SH-SY5Y (cell line): ENCODE measurements at regions not wholly inside any gene's neighbourhood (a gene's known extent, or its start where the extent isn't known, plus 50 kb on each side); places are given as distances from the start of the nearest gene placed in this dataset.

Experiments used
- GATA2 ChIP-seq: IDR thresholded peaks from 2 replicates; pipeline ENCODE4 v1.6.1; 2011; ENCODE audit warnings: mild to moderate bottlenecking, low read depth, low read length
- GATA3 ChIP-seq: IDR thresholded peaks from 2 replicates; pipeline ENCODE4 v1.6.1; 2011; ENCODE audit warnings: low read depth, mild to moderate bottlenecking, low read length, moderate library complexity

DNA sequence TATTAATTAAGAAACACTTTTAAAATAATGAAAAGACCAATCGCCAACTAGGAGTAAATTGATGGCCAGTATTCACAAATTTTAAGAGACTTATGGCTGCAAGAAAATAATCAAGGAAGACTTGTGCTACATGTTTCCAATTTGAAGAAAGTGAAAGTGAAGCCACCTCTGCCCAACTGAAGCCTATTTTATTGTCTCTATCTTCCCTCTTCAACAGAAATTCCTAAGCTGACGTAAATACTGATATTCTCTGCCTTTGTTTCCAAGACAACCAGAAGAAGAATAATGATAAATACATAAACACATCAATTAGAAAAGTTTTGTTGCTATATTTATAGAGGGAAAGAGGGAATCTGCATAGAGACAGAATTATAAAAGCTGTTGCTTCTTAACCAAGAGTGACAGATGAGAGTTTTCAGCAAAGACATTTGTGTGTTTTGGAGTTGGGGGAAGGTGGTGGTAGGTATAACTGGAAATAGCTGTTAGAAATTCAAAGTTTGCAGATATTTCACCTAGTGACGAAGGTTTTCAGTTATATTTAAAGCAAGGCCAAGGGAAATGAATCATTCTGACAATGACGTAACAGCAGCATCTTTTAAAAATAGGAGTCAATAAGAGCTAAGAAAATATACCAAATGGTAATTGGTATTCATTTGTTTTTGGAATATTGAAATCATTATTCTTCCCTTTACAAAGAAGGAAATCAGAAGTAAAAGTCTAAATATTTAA lies 576.6 kb upstream of the SORCS1 start:
- TF ChIP-seq GATA3 (no peak), GATA2 (no peak)
